ENCODE measurements at regions not wholly inside any gene's neighbourhood (a gene's known extent, or its start where the extent isn't known, plus 50 kb on each side); places are given as distances from the start of the nearest gene placed in this dataset.

DNA sequence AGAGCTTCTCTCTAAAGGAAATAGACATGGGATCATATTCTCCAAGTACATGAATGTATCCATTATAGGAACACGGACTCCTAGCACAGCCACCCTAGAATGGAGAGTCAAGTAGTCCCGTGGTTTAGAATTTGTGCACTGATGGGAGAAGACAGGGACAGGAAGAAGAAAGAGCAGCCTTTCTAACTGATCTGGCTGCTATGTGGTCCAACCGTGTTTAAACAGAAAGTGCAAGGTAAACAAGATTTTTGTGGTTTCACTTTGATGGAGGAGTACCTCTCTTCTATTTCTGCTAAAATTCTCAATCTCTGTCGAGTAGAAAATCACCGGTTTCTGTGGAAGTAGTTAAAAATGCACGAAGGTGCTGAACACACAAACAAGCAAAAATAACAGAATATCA is 171.3 kb downstream of the ST8SIA4 start:
- H3K27ac ChIP-seq (ENCODE audit: low read depth, low read length): no peak overlapping the region
- no peaks in the 10 kb centered on the region for H3K9me2 ChIP-seq (replicated peaks; ENCODE audit: insufficient read depth, low read length)
- no peaks in the 10 kb centered on the region for H4K20me1 ChIP-seq (ENCODE audit: low read depth, low read length)
- no peaks in the 10 kb centered on the region for H3K79me2 ChIP-seq (ENCODE audit: insufficient read depth, low read length)
- H3K4me2 ChIP-seq (ENCODE audit: low read depth, low read length, poor library complexity, severe bottlenecking): peak overlapping the region; percentile 49
- no peaks in the 10 kb centered on the region for H3K36me3 ChIP-seq (ENCODE audit: low read length)
- TF ChIP-seq, protein P1, sequence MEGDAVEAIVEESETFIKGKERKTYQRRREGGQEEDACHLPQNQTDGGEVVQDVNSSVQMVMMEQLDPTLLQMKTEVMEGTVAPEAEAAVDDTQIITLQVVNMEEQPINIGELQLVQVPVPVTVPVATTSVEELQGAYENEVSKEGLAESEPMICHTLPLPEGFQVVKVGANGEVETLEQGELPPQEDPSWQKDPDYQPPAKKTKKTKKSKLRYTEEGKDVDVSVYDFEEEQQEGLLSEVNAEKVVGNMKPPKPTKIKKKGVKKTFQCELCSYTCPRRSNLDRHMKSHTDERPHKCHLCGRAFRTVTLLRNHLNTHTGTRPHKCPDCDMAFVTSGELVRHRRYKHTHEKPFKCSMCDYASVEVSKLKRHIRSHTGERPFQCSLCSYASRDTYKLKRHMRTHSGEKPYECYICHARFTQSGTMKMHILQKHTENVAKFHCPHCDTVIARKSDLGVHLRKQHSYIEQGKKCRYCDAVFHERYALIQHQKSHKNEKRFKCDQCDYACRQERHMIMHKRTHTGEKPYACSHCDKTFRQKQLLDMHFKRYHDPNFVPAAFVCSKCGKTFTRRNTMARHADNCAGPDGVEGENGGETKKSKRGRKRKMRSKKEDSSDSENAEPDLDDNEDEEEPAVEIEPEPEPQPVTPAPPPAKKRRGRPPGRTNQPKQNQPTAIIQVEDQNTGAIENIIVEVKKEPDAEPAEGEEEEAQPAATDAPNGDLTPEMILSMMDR (IDR thresholded peaks at IDR 0.05; ENCODE audit: insufficient read depth, low read length, poor library complexity, severe bottlenecking): no peak
- TF ChIP-seq EZH2phosphoT487 (conservative IDR thresholded peaks at IDR 0.05; ENCODE audit: low read length): no peak
- H3F3A ChIP-seq (ENCODE audit: insufficient read depth): 0 out of 2 replicates have a peak, but pooled peaks cover 3% of the 10 kb centered on the region
- H3K9me3 ChIP-seq (ENCODE audit: insufficient read depth, low read length): no peaks in the 10 kb centered on the region
- no peaks in the 10 kb centered on the region for H3K27me3 ChIP-seq (ENCODE audit: low read length)
- H3K4me3 ChIP-seq (ENCODE audit: insufficient read depth, low read length, poor library complexity, severe bottlenecking): peak overlapping the region; percentile 15
- H3K9ac ChIP-seq (ENCODE audit: low read length): no peak overlapping the region
- peak overlapping the region; percentile 75 for H2AFZ ChIP-seq (ENCODE audit: low read depth, low read length, severe bottlenecking)

DNA sequence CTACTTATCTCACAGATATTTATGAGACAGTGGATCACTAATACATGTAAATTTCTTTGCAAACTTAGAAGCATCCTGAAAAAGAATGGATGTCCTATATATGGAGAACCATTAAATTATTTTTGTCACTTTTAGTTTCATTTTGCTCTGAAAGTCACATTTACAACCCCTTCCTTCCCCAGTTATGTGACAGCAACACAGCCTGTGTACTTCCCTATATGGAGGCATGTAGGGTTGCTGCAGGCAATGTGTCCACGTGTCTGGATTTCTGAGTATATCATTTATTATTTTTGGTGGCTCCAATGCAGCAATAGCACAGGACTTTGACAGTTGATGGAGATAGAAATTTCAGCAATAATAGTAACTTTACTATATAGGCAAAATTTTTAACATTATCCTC is 156.4 kb downstream of the ST8SIA4 start:
- no peak overlapping the region for H2AFZ ChIP-seq (ENCODE audit: low read depth, low read length, severe bottlenecking)
- H3K27ac ChIP-seq (ENCODE audit: low read depth, low read length): no peak overlapping the region
- H3K79me2 ChIP-seq (ENCODE audit: insufficient read depth, low read length): no peaks in the 10 kb centered on the region
- no peaks in the 10 kb centered on the region for H3K9me2 ChIP-seq (replicated peaks; ENCODE audit: insufficient read depth, low read length)
- no peak overlapping the region for H3K4me3 ChIP-seq (ENCODE audit: insufficient read depth, low read length, poor library complexity, severe bottlenecking)
- TF ChIP-seq, protein P1 (IDR thresholded peaks at IDR 0.05; ENCODE audit: insufficient read depth, low read length, poor library complexity, severe bottlenecking): no peak
- TF ChIP-seq EZH2phosphoT487 (conservative IDR thresholded peaks at IDR 0.05; ENCODE audit: low read length): no peak
- H3K4me2 ChIP-seq (ENCODE audit: low read depth, low read length, poor library complexity, severe bottlenecking): no peak overlapping the region
- no peaks in the 10 kb centered on the region for H4K20me1 ChIP-seq (ENCODE audit: low read depth, low read length)
- no peaks in the 10 kb centered on the region for H3K27me3 ChIP-seq (ENCODE audit: low read length)
- H3K36me3 ChIP-seq (ENCODE audit: low read length): no peaks in the 10 kb centered on the region
- no peaks in the 10 kb centered on the region for H3F3A ChIP-seq (ENCODE audit: insufficient read depth)
- H3K9me3 ChIP-seq (ENCODE audit: insufficient read depth, low read length): no peaks in the 10 kb centered on the region
- no peak overlapping the region for H3K9ac ChIP-seq (ENCODE audit: low read length)

- Histone ChIP-seq H3F3A (ENCODE audit: insufficient read depth) (no peaks in the 10 kb centered on the region), H3K9ac (ENCODE audit: low read length) (no peak overlapping the region), H2AFZ (ENCODE audit: low read depth, low read length, severe bottlenecking) (no peak overlapping the region), H3K4me2 (ENCODE audit: low read depth, low read length, poor library complexity, severe bottlenecking) (no peak overlapping the region), H3K79me2 (ENCODE audit: insufficient read depth, low read length) (no peaks in the 10 kb centered on the region), H3K27ac (ENCODE audit: low read depth, low read length) (no peak overlapping the region), H4K20me1 (ENCODE audit: low read depth, low read length) (no peaks in the 10 kb centered on the region), H3K4me3 (ENCODE audit: insufficient read depth, low read length, poor library complexity, severe bottlenecking) (no peak overlapping the region), H3K27me3 (ENCODE audit: low read length) (no peaks in the 10 kb centered on the region), H3K36me3 (ENCODE audit: low read length) (no peaks in the 10 kb centered on the region), H3K9me2 (replicated peaks; ENCODE audit: insufficient read depth, low read length) (no peaks in the 10 kb centered on the region), H3K9me3 (ENCODE audit: insufficient read depth, low read length) (no peaks in the 10 kb centered on the region)
- TF ChIP-seq, protein P1 (IDR thresholded peaks at IDR 0.05; ENCODE audit: insufficient read depth, low read length, poor library complexity, severe bottlenecking): no peak
- no peak for TF ChIP-seq EZH2phosphoT487 (conservative IDR thresholded peaks at IDR 0.05; ENCODE audit: low read length)
These were observed 153.3 kb downstream of the ST8SIA4 start for GRCh38 chr5:100749771-100750284.
